Upper lobe of left lung (tissue), 6 donors: ENCODE measurements at regions not wholly inside any gene's neighbourhood (a gene's known extent, or its start where the extent isn't known, plus 50 kb on each side); places are given as distances from the start of the nearest gene placed in this dataset.
A peak's percentile ranks its signal among the peaks of the same experiment; 100 is the strongest.

ENCODE experiments used
- ATAC-seq, 2 donors: fragments of 200-7000 bp; cut with Tn5 transposase; one replicate each; pipeline ENCODE4 v1.9.1; 2022; ENCODE audit warnings: mild to moderate bottlenecking in 2 of 2, moderate library complexity in 2 of 2; ENCODE audit not compliant: low FRiP score in 2 of 2
- DNase-seq, 2 donors: peaks; one replicate each; pipeline ENCODE4 v3.0.0-alpha.2; 2019 to 2020
- H3K27ac ChIP-seq, 4 donors: fragments of 200-600 bp; sonication (generic); one replicate each; pipeline ENCODE4 v1.5.1; 2016 to 2019
- H3K27me3 ChIP-seq, 4 donors: fragments of 200-600 bp; sonication (generic); one replicate each; pipeline ENCODE4 v1.5.1; 2017 to 2019
- H3K36me3 ChIP-seq, 4 donors: fragments of 200-600 bp; sonication (generic); one replicate each; pipeline ENCODE4 v1.5.1; 2016 to 2019
- H3K4me1 ChIP-seq, 4 donors: fragments of 200-600 bp; sonication (generic); one replicate each; pipeline ENCODE4 v1.5.1; 2018 to 2019
- H3K4me3 ChIP-seq, 4 donors: fragments of 200-600 bp; sonication (generic); one replicate each; pipeline ENCODE4 v1.5.1; 2017 to 2019; ENCODE audit warnings: mild to moderate bottlenecking in 2 of 4, moderate library complexity in 1 of 4
- H3K9me3 ChIP-seq, 4 donors: fragments of 200-600 bp; sonication (generic); one replicate each; pipeline ENCODE4 v1.5.1; 2018 to 2019
- EP300 ChIP-seq, 4 donors: sonication (generic); formaldehyde crosslinking; IDR thresholded peaks; one replicate each; pipeline ENCODE4 v1.5.1; 2017; ENCODE audit warnings: antibody characterized with exemption in 4 of 4, control low read depth in 2 of 4
- POLR2A ChIP-seq, 4 donors: fragments of 450-650 bp; IDR thresholded peaks; one replicate each; pipeline ENCODE4 v1.5.1; 2016 to 2017; ENCODE audit warnings: antibody characterized with exemption in 4 of 4, mild to moderate bottlenecking in 2 of 4
- POLR2AphosphoS5 ChIP-seq, 2 donors: sonication (generic); formaldehyde crosslinking; IDR thresholded peaks; one replicate each; pipeline ENCODE4 v1.5.1; 2017; ENCODE audit warnings: antibody characterized with exemption in 2 of 2
- WGBS, 2 donors: methylation state at CpG; one replicate each; pipeline ENCODE4 v1.1.5; 2017 to 2018; 5-methylcytosine and 5-hydroxymethylcytosine counted together
- TF ChIP-seq, protein P1 (sequence below), 6 experiments: fragments of 450-650 bp in 4 of 6; fragments of 200-600 bp in 2 of 6; sonication (generic) in 2 of 6; IDR thresholded peaks; one replicate each; pipeline ENCODE4 v1.5.1; 2016 to 2019; ENCODE audit warnings: antibody characterized with exemption in 6 of 6
- donor health status: DM: no; HTN: no; CAD: no; lungs with moderate emphysema.
- donor health status: DM: no; HTN: yes; CAD: no; lungs with severe emphysema.

GRCh38 chr2:105560157-105560556 is 161.3 kb upstream of the FHL2 start:
- H3K27me3 ChIP-seq, result no peaks in the 10 kb centered on the region
- 81 to 85% methylated on average over 9 to 10 of the region's 10 CpGs for WGBS, 2 donors
- no peaks in the 10 kb centered on the region for H3K36me3 ChIP-seq
- TF ChIP-seq POLR2AphosphoS5 (IDR thresholded peaks at IDR 0.05) (no peak), EP300 (IDR thresholded peaks at IDR 0.05) (no peak), POLR2A (IDR thresholded peaks at IDR 0.05) (no peak)
- TF ChIP-seq, protein P1, sequence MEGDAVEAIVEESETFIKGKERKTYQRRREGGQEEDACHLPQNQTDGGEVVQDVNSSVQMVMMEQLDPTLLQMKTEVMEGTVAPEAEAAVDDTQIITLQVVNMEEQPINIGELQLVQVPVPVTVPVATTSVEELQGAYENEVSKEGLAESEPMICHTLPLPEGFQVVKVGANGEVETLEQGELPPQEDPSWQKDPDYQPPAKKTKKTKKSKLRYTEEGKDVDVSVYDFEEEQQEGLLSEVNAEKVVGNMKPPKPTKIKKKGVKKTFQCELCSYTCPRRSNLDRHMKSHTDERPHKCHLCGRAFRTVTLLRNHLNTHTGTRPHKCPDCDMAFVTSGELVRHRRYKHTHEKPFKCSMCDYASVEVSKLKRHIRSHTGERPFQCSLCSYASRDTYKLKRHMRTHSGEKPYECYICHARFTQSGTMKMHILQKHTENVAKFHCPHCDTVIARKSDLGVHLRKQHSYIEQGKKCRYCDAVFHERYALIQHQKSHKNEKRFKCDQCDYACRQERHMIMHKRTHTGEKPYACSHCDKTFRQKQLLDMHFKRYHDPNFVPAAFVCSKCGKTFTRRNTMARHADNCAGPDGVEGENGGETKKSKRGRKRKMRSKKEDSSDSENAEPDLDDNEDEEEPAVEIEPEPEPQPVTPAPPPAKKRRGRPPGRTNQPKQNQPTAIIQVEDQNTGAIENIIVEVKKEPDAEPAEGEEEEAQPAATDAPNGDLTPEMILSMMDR (IDR thresholded peaks at IDR 0.05), result no peak
- no peak for DNase-seq
- no peaks in the 10 kb centered on the region for H3K9me3 ChIP-seq
- H3K27ac ChIP-seq, result no peak overlapping the region
- no peak for ATAC-seq
- no peaks in the 10 kb centered on the region for H3K4me1 ChIP-seq
- no peak overlapping the region for H3K4me3 ChIP-seq

- no peak overlapping the region for H3K27ac ChIP-seq
- H3K36me3 ChIP-seq, result no peaks in the 10 kb centered on the region
- H3K27me3 ChIP-seq, result no peaks in the 10 kb centered on the region
- WGBS, 2 donors, result 39 to 45% methylated on average over 12 of the region's 12 CpGs
- DNase-seq (no peak), ATAC-seq (peak in 1 of 2 donors; percentile 37)
- no peak overlapping the region for H3K4me3 ChIP-seq
- no peaks in the 10 kb centered on the region for H3K9me3 ChIP-seq
- peak in 1 of 4 donors; percentile 7 for TF ChIP-seq EP300 (IDR thresholded peaks at IDR 0.05)
- peak in 1 of 2 donors; percentile 44 for TF ChIP-seq POLR2AphosphoS5 (IDR thresholded peaks at IDR 0.05)
- no peak for TF ChIP-seq POLR2A (IDR thresholded peaks at IDR 0.05)
- peaks cover 0 to 3% (median 0%) of the 10 kb centered on the region in 4 donors for H3K4me1 ChIP-seq
These were observed 158.4 kb upstream of the FHL2 start for GRCh38 chr2:105557021-105557920.

DNA sequence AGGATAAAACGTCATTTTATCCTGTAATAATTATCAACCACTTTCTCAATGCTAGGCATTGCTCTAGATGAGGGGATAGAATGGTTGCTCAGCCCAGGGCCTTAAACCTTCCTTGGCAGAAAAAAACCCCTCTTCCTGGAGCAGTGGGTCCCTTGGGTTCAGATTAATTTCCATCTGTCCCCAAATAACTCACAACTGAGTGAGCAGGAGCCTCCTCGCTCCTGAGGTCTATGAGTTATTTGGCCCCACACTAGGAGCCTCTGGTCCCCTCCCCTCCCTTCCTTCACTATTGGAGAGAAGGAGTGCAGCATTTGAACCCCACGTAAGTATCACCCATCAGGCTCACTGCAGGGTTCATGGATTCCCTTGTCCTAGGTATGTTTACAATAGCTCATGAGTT is 157.5 kb upstream of the FHL2 start:
- no peak overlapping the region for H3K27ac ChIP-seq
- no peak for DNase-seq
- no peaks in the 10 kb centered on the region for H3K27me3 ChIP-seq
- no peak for ATAC-seq
- no peak overlapping the region for H3K4me3 ChIP-seq
- no peaks in the 10 kb centered on the region for H3K36me3 ChIP-seq
- TF ChIP-seq, protein P1 (IDR thresholded peaks at IDR 0.05), result no peak
- no peak for TF ChIP-seq EP300 (IDR thresholded peaks at IDR 0.05)
- no peak for TF ChIP-seq POLR2A (IDR thresholded peaks at IDR 0.05)
- TF ChIP-seq POLR2AphosphoS5 (IDR thresholded peaks at IDR 0.05), result no peak
- H3K9me3 ChIP-seq, result no peaks in the 10 kb centered on the region
- WGBS, 2 donors, result 80 to 90% methylated on average over 3 of the region's 3 CpGs
- H3K4me1 ChIP-seq, result peaks cover 0 to 3% (median 0%) of the 10 kb centered on the region in 4 donors

DNA sequence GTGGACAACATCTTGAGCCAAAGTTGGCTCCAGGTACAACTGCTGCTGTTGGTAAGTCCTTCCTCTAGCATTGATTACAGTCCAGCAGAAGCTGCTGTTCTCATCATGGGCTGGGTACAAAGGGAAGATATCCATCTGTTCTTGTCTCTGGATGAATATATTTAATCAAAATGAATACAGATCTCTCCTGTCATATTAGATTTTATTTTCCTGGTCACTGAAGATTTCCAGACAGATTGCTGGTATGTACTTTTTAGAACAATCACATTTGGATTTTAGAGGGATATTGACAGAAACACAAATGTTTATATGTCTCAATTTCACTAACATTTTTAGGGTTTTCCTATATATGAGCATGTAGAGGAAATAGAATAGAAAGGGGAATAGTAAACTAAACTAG is 155.4 kb upstream of the FHL2 start:
- Histone ChIP-seq H3K4me3 (no peak overlapping the region), H3K4me1 (peaks cover 0 to 3% (median 0%) of the 10 kb centered on the region in 4 donors), H3K27me3 (no peaks in the 10 kb centered on the region), H3K9me3 (no peaks in the 10 kb centered on the region), H3K36me3 (no peaks in the 10 kb centered on the region), H3K27ac (no peak overlapping the region)
- no peak for ATAC-seq
- TF ChIP-seq EP300 (IDR thresholded peaks at IDR 0.05), result no peak
- TF ChIP-seq, protein P1 (IDR thresholded peaks at IDR 0.05), result no peak
- no peak for TF ChIP-seq POLR2AphosphoS5 (IDR thresholded peaks at IDR 0.05)
- TF ChIP-seq POLR2A (IDR thresholded peaks at IDR 0.05), result no peak
- DNase-seq, result no peak

DNA sequence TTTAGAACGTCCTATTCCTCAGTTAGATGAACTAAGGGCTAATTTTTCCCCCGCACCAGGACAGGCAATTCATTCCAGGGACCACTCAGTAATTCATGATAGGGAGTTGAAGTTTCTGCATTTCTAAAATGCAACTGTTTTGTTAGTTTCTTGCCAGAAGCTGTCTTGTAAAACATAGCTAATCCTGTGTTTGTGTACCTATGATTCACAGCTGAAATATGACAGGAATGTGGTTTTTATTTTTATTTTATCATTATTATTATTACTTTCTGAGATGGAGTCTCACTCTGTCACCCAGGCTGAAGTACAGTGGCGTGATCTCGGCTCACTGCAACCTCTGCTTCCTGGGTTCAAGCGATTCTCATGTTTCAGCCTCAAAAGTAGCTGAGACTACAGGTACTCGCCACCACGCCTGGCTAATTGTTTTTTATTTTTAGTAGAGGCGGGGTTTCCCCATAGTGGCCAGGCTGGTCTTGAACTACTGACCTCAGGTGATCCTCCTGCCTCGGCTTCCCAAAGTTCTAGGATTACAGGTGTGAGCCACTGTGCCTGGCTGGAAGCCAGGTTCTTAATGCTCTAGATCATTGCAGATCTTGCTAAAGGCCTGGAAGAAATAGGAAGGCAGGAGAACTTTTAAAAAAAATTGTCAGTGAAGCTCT is 154.8 kb upstream of the FHL2 start:
- H3K36me3 ChIP-seq, result no peaks in the 10 kb centered on the region
- H3K4me1 ChIP-seq, result peaks cover 0 to 3% (median 0%) of the 10 kb centered on the region in 4 donors
- no peaks in the 10 kb centered on the region for H3K9me3 ChIP-seq
- 62 to 69% methylated on average over 9 of the region's 9 CpGs for WGBS, 2 donors
- no peak for TF ChIP-seq POLR2AphosphoS5 (IDR thresholded peaks at IDR 0.05)
- TF ChIP-seq EP300 (IDR thresholded peaks at IDR 0.05), result no peak
- TF ChIP-seq, protein P1 (IDR thresholded peaks at IDR 0.05), result no peak
- no peak for TF ChIP-seq POLR2A (IDR thresholded peaks at IDR 0.05)
- H3K27ac ChIP-seq, result no peak overlapping the region
- DNase-seq, result no peak
- H3K4me3 ChIP-seq, result no peak overlapping the region
- no peak for ATAC-seq
- no peaks in the 10 kb centered on the region for H3K27me3 ChIP-seq
